ENCODE measurements at regions not wholly inside any gene's neighbourhood (a gene's known extent, or its start where the extent isn't known, plus 50 kb on each side); places are given as distances from the start of the nearest gene placed in this dataset.

DNA sequence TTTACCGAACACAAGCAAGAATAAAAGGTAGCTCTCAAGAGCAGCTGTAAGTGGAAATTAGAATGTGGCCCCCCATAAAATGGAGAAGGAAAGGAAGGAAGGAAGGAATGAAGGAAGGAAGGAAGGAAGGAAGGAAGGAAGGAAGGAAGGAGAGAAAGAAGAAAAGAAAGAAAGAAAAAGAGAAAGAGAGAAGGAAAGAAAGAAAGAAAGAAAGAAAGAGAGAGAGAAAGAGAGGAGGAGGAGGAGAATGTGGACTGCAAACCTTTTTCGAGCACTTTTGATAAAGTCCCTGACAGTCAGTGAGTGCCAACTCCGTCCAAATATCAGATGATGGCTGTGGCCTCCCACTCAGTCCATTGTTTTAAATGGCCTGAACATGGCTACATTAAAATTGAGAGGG lies 53.8 kb upstream of the SNX2 start:
- intact Hi-C loops (cut with micrococcal nuclease; ENCODE audit: unreplicated experiment) = no loop called here
- DNase-seq (ENCODE audit: low spot score) = no peak
- CTCF ChIA-PET = no interaction called here

DNA sequence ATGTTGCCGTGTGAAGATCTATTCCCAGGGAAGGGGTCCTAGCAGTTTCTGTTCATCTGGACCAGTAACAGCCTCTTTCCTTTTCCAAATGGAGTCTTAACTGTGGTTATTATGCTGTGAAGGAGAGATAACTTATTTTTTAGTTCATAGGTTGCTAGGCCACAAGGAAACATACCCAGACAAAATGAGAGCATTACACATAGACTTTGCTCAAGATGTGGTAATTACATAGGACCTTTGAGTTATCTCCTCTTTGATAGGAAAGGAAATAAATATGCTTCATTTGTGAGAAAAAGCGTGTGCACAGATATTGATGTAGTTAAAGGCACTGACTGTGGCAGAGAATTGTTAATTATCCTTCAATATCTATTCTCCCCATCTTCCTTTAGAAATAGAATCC lies 52.5 kb upstream of the SNX2 start:
- intact Hi-C loops (cut with micrococcal nuclease; ENCODE audit: unreplicated experiment) = no loop called here
- CTCF ChIA-PET = no interaction called here

More for the DNA sequence above, 53.8 kb upstream of the SNX2 start:
- BruUV-seq (replicated peaks) = no TSS peak
- H3K27me3 ChIP-seq (replicated peaks; ENCODE audit: insufficient read depth, low read depth, low read length, poor library complexity) = no peaks in the 10 kb centered on the region
- H3K27ac ChIP-seq (ENCODE audit: low read depth, low read length, poor library complexity, severe bottlenecking) = no peak overlapping the region
- H3K9me3 ChIP-seq (ENCODE audit: low read depth, low read length, poor library complexity, severe bottlenecking) = no peaks in the 10 kb centered on the region
- H3K4me3 ChIP-seq (ENCODE audit: low read depth, low read length, poor library complexity, severe bottlenecking) = no peak overlapping the region
- no peaks in the 10 kb centered on the region for H3K4me1 ChIP-seq (ENCODE audit: insufficient read depth, low read length, poor library complexity, severe bottlenecking)
- H3K36me3 ChIP-seq (ENCODE audit: insufficient read depth, low read length, poor library complexity, severe bottlenecking) = no peaks in the 10 kb centered on the region
- POLR2A ChIA-PET (ENCODE audit: low non-redundant PET) = no interaction called here
- TF ChIP-seq, protein P1, sequence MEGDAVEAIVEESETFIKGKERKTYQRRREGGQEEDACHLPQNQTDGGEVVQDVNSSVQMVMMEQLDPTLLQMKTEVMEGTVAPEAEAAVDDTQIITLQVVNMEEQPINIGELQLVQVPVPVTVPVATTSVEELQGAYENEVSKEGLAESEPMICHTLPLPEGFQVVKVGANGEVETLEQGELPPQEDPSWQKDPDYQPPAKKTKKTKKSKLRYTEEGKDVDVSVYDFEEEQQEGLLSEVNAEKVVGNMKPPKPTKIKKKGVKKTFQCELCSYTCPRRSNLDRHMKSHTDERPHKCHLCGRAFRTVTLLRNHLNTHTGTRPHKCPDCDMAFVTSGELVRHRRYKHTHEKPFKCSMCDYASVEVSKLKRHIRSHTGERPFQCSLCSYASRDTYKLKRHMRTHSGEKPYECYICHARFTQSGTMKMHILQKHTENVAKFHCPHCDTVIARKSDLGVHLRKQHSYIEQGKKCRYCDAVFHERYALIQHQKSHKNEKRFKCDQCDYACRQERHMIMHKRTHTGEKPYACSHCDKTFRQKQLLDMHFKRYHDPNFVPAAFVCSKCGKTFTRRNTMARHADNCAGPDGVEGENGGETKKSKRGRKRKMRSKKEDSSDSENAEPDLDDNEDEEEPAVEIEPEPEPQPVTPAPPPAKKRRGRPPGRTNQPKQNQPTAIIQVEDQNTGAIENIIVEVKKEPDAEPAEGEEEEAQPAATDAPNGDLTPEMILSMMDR (conservative IDR thresholded peaks at IDR 0.05; ENCODE audit: low read depth, low read length) = no peak

DNA sequence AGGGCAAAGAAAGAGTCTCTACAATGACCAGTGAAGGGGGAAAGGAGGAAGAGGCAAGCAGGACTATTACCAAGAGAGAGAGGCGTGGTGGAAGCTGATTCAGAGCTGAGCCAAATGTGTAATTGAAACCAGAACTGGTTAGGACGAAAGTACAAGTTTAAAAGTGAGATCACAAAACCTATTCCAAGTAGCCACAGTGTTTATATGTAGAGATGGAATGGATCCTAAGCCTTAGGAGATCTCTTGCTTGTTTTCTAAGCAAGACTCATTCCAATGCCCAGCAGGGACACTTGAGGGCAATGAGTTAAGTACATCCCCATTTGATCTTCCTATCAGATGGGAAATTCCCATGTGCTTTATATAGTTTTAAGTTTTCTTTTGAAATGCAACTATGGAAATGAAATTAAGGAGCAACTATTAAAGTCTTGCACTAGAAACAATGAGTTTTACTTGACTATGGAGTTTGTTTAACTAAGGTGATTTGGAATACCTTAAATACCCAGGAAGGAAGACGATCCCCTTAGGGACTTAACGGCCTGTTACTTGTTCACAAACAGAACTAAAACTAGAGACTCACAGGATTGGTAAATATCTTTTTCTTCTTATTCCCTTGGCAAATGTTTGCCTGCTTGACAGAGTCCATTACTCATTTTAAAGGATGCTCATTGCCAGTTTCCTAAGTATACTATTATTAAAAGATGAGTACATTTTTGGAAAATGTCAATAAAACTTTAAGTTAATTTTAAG lies 51.1 kb upstream of the SNX2 start:
- POLR2A ChIA-PET (ENCODE audit: low non-redundant PET) = no interaction called here
- H3K27me3 ChIP-seq (replicated peaks; ENCODE audit: insufficient read depth, low read depth, low read length, poor library complexity) = no peaks in the 10 kb centered on the region
- intact Hi-C loops (cut with micrococcal nuclease; ENCODE audit: unreplicated experiment) = no loop called here
- no peaks in the 10 kb centered on the region for H3K4me1 ChIP-seq (ENCODE audit: insufficient read depth, low read length, poor library complexity, severe bottlenecking)
- H3K27ac ChIP-seq (ENCODE audit: low read depth, low read length, poor library complexity, severe bottlenecking) = no peak overlapping the region
- no peak for DNase-seq (ENCODE audit: low spot score)
- TF ChIP-seq, protein P1 (conservative IDR thresholded peaks at IDR 0.05; ENCODE audit: low read depth, low read length) = no peak
- no peak for TF ChIP-seq EZH2 (IDR thresholded peaks at IDR 0.05; ENCODE audit: borderline replicate concordance, low read depth, low read length, poor library complexity, severe bottlenecking)
- no peak overlapping the region for H3K4me3 ChIP-seq (ENCODE audit: low read depth, low read length, poor library complexity, severe bottlenecking)
- H3K36me3 ChIP-seq (ENCODE audit: insufficient read depth, low read length, poor library complexity, severe bottlenecking) = no peaks in the 10 kb centered on the region
- BruUV-seq (replicated peaks) = no TSS peak
- CTCF ChIA-PET = no interaction called here
- H3K9me3 ChIP-seq (ENCODE audit: low read depth, low read length, poor library complexity, severe bottlenecking) = no peaks in the 10 kb centered on the region

More for the DNA sequence above, 52.5 kb upstream of the SNX2 start:
- H3K27me3 ChIP-seq (replicated peaks; ENCODE audit: insufficient read depth, low read depth, low read length, poor library complexity) = no peaks in the 10 kb centered on the region
- no peak for DNase-seq (ENCODE audit: low spot score)
- POLR2A ChIA-PET (ENCODE audit: low non-redundant PET) = no interaction called here
- H3K9me3 ChIP-seq (ENCODE audit: low read depth, low read length, poor library complexity, severe bottlenecking) = no peaks in the 10 kb centered on the region
- no peak for TF ChIP-seq EZH2 (IDR thresholded peaks at IDR 0.05; ENCODE audit: borderline replicate concordance, low read depth, low read length, poor library complexity, severe bottlenecking)
- TF ChIP-seq, protein P1 (conservative IDR thresholded peaks at IDR 0.05; ENCODE audit: low read depth, low read length) = no peak
- no peaks in the 10 kb centered on the region for H3K36me3 ChIP-seq (ENCODE audit: insufficient read depth, low read length, poor library complexity, severe bottlenecking)
- BruUV-seq (replicated peaks) = no TSS peak
- H3K27ac ChIP-seq (ENCODE audit: low read depth, low read length, poor library complexity, severe bottlenecking) = no peak overlapping the region
- H3K4me3 ChIP-seq (ENCODE audit: low read depth, low read length, poor library complexity, severe bottlenecking) = no peak overlapping the region
- H3K4me1 ChIP-seq (ENCODE audit: insufficient read depth, low read length, poor library complexity, severe bottlenecking) = no peaks in the 10 kb centered on the region
